WTC11 (cell line): ENCODE measurements at regions not wholly inside any gene's neighbourhood (a gene's known extent, or its start where the extent isn't known, plus 50 kb on each side); places are given as distances from the start of the nearest gene placed in this dataset.

Experiments
- CBFB ChIP-seq: sonication (generic); formaldehyde crosslinking; IDR thresholded peaks from 2 replicates; pipeline ENCODE4 v1.8.1; 2022; ENCODE audit warnings: mild to moderate bottlenecking, low read depth, missing genetic modification reagents
- ELF4 ChIP-seq: sonication (generic); formaldehyde crosslinking; IDR thresholded peaks from 2 replicates; pipeline ENCODE4 v1.8.1; 2022; ENCODE audit warnings: low read depth, mild to moderate bottlenecking, moderate library complexity, missing genetic modification reagents
- JUN ChIP-seq: sonication (generic); formaldehyde crosslinking; IDR thresholded peaks from 2 replicates; pipeline ENCODE4 v1.8.0; 2023; ENCODE audit warnings: mild to moderate bottlenecking, missing genetic modification reagents
- MXD4 ChIP-seq: fragments of 250-450 bp; sonication (Bioruptor Pico); IDR thresholded peaks from 2 replicates; pipeline ENCODE4 v1.8.0; 2021; ENCODE audit warnings: mild to moderate bottlenecking, moderate library complexity, borderline replicate concordance
- TF ChIP-seq, protein P1 (sequence below): sonication (generic); formaldehyde crosslinking; IDR thresholded peaks from 2 replicates; pipeline ENCODE4 v1.8.0; 2022; ENCODE audit warnings: mild to moderate bottlenecking, missing genetic modification reagents
- TF ChIP-seq, protein P2 (sequence below): fragments of 200-600 bp; IDR thresholded peaks from 2 replicates; pipeline ENCODE4 v1.8.0; 2022; ENCODE audit warnings: antibody characterized with exemption

DNA sequence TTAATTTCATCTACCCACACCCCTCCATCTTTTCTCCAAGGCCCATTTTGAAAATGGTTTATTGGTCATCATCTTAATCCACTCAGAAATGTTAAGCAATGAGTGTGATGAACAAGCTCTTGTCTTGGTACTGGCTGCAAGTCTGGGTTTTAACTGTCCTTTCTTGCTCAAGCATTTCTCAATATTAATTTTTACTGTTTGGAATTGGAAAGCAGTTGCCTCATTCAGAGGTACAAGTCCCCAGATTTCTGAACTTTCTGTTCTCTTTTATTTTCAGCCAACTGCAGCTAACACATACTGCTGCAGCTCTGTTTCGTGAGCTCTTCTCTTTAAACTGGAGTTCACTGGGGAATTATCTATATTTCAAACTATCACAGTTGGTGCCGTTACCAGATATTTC, 99.4 kb upstream of the TEX51 start:
- TF ChIP-seq, protein P1, sequence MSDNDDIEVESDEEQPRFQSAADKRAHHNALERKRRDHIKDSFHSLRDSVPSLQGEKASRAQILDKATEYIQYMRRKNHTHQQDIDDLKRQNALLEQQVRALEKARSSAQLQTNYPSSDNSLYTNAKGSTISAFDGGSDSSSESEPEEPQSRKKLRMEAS (CRISPR knock-in tag): no peak
- no peak for TF ChIP-seq CBFB (CRISPR knock-in tag)
- TF ChIP-seq, protein P2, sequence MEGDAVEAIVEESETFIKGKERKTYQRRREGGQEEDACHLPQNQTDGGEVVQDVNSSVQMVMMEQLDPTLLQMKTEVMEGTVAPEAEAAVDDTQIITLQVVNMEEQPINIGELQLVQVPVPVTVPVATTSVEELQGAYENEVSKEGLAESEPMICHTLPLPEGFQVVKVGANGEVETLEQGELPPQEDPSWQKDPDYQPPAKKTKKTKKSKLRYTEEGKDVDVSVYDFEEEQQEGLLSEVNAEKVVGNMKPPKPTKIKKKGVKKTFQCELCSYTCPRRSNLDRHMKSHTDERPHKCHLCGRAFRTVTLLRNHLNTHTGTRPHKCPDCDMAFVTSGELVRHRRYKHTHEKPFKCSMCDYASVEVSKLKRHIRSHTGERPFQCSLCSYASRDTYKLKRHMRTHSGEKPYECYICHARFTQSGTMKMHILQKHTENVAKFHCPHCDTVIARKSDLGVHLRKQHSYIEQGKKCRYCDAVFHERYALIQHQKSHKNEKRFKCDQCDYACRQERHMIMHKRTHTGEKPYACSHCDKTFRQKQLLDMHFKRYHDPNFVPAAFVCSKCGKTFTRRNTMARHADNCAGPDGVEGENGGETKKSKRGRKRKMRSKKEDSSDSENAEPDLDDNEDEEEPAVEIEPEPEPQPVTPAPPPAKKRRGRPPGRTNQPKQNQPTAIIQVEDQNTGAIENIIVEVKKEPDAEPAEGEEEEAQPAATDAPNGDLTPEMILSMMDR: no peak
- TF ChIP-seq MXD4 (CRISPR knock-in tag): no peak
- TF ChIP-seq ELF4 (CRISPR knock-in tag): no peak
- no peak for TF ChIP-seq JUN (CRISPR knock-in tag)
